GM19351 (cell line): ENCODE measurements at regions not wholly inside any gene's neighbourhood (a gene's known extent, or its start where the extent isn't known, plus 50 kb on each side); places are given as distances from the start of the nearest gene placed in this dataset.
"Not testable (repeated sequence)": the region's sequence is repeated elsewhere in the genome, so short reads cannot be mapped to it uniquely, and the experiment has no call there.

ENCODE experiments used
- ATAC-seq: cut with Tn5 transposase; IDR thresholded peaks from one replicate; pipeline ENCODE4 v1.9.1; 2021; ENCODE audit warnings: mild to moderate bottlenecking, moderate library complexity; ENCODE audit not compliant: unreplicated experiment

- ATAC-seq = no peak
Observed at GRCh38 chr3:190990898-190991297, 128.4 kb upstream of the GMNC start.

GRCh38 chr3:190989218-190989617 lies 126.7 kb upstream of the GMNC start:
- no peak for ATAC-seq

GRCh38 chr3:190988102-190988501 lies 125.6 kb upstream of the GMNC start:
- no peak for ATAC-seq

- ATAC-seq = no peak
Observed at GRCh38 chr3:190984502-190985244, 122.2 kb upstream of the GMNC start.

- peak; percentile 81 for ATAC-seq
Observed at GRCh38 chr3:190983875-190984274, 121.4 kb upstream of the GMNC start.

GRCh38 chr3:190973771-190974170 lies 111.3 kb upstream of the GMNC start:
- ATAC-seq = no peak

GRCh38 chr3:190972840-190973270 lies 110.4 kb upstream of the GMNC start:
- no peak for ATAC-seq

GRCh38 chr3:190972196-190972595 lies 109.7 kb upstream of the GMNC start:
- no peak for ATAC-seq

- no peak for ATAC-seq
Observed at GRCh38 chr3:190970560-190970959, 108.1 kb upstream of the GMNC start.

GRCh38 chr3:190968616-190969015 lies 106.1 kb upstream of the GMNC start:
- no peak for ATAC-seq

GRCh38 chr3:190964931-190965330 lies 102.4 kb upstream of the GMNC start:
- not testable (repeated sequence) for ATAC-seq

- no peak for ATAC-seq
Observed at GRCh38 chr3:190959077-190959476, 96.6 kb upstream of the GMNC start.

GRCh38 chr3:190941694-190942260 lies 79.3 kb upstream of the GMNC start:
- no peak for ATAC-seq

- ATAC-seq = not testable (repeated sequence)
Observed at GRCh38 chr3:190934616-190935015, 72.1 kb upstream of the GMNC start.

- no peak for ATAC-seq
Observed at GRCh38 chr3:190926619-190927018, 64.1 kb upstream of the GMNC start.

GRCh38 chr3:190912736-190913135 lies 50.2 kb upstream of the GMNC start:
- no peak for ATAC-seq
